ENCODE measurements at regions not wholly inside any gene's neighbourhood (a gene's known extent, or its start where the extent isn't known, plus 50 kb on each side); places are given as distances from the start of the nearest gene placed in this dataset.
"Not testable (repeated sequence)": the region's sequence is repeated elsewhere in the genome, so short reads cannot be mapped to it uniquely, and the experiment has no call there.

GRCh38 chr2:106307860-106308259, 113.8 kb upstream of the UXS1 start:
- no peaks in the 10 kb centered on the region for H3K4me1 Mint-ChIP-seq (ENCODE audit: low read depth)
- no peaks in the 10 kb centered on the region for H3K27me3 Mint-ChIP-seq
- H3K4me3 Mint-ChIP-seq = no peak overlapping the region
- no peaks in the 10 kb centered on the region for H3K36me3 Mint-ChIP-seq (ENCODE audit: low read depth)
- H3K27ac Mint-ChIP-seq = no peak overlapping the region
- no peaks in the 10 kb centered on the region for H3K9me3 Mint-ChIP-seq

DNA sequence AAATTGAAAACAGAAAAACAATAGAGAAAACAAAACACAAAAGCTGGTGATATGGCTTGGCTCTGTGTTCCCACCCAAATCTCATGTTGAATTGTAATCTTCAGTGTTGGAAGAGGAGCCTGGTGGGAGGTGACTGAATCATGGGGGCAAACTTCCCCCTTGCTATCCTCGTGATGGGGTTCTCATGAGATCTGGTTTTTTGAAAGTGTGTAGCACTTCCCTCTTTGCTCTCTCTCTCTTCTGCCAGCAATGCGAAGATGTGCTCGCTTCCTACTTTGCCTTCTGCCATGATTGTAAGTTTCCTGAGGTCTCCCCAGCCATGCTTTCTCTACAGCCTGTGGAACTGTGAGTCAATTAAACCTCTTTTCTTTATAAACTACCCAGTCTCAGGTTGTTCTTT, 112.3 kb upstream of the UXS1 start:
- H3K4me1 Mint-ChIP-seq (ENCODE audit: low read depth) = no peaks in the 10 kb centered on the region
- no peak overlapping the region for H3K4me3 Mint-ChIP-seq
- no peak overlapping the region for H3K27ac Mint-ChIP-seq
- no peaks in the 10 kb centered on the region for H3K9me3 Mint-ChIP-seq
- H3K36me3 Mint-ChIP-seq (ENCODE audit: low read depth) = no peaks in the 10 kb centered on the region
- H3K27me3 Mint-ChIP-seq = no peaks in the 10 kb centered on the region

- no peaks in the 10 kb centered on the region for H3K4me1 Mint-ChIP-seq (ENCODE audit: low read depth)
- no peaks in the 10 kb centered on the region for H3K9me3 Mint-ChIP-seq
- no peaks in the 10 kb centered on the region for H3K36me3 Mint-ChIP-seq (ENCODE audit: low read depth)
- H3K27ac Mint-ChIP-seq = no peak overlapping the region
- no peaks in the 10 kb centered on the region for H3K27me3 Mint-ChIP-seq
- H3K4me3 Mint-ChIP-seq = no peak overlapping the region
Measured at GRCh38 chr2:106304612-106305184, 110.6 kb upstream of the UXS1 start.

- Mint-ChIP-seq H3K4me1 (ENCODE audit: low read depth) (no peaks in the 10 kb centered on the region), H3K36me3 (ENCODE audit: low read depth) (no peaks in the 10 kb centered on the region), H3K4me3 (no peak overlapping the region), H3K27me3 (peaks cover 3% of the 10 kb centered on the region), H3K27ac (no peak overlapping the region), H3K9me3 (no peaks in the 10 kb centered on the region)
Measured at GRCh38 chr2:106299696-106300095, 105.6 kb upstream of the UXS1 start.

GRCh38 chr2:106296182-106296815, 102.2 kb upstream of the UXS1 start:
- Mint-ChIP-seq H3K4me3 (no peak overlapping the region), H3K27me3 (peaks cover 3% of the 10 kb centered on the region), H3K4me1 (ENCODE audit: low read depth) (no peaks in the 10 kb centered on the region), H3K27ac (no peak overlapping the region), H3K36me3 (ENCODE audit: low read depth) (no peaks in the 10 kb centered on the region), H3K9me3 (no peaks in the 10 kb centered on the region)

- no peaks in the 10 kb centered on the region for H3K4me1 Mint-ChIP-seq (ENCODE audit: low read depth)
Measured at GRCh38 chr2:106294182-106294581, 100.1 kb upstream of the UXS1 start.

GRCh38 chr2:106293271-106293783, 99.2 kb upstream of the UXS1 start:
- Mint-ChIP-seq H3K27ac (no peak overlapping the region), H3K9me3 (no peaks in the 10 kb centered on the region), H3K4me3 (no peak overlapping the region), H3K27me3 (peaks cover 3% of the 10 kb centered on the region), H3K36me3 (ENCODE audit: low read depth) (no peaks in the 10 kb centered on the region), H3K4me1 (ENCODE audit: low read depth) (no peaks in the 10 kb centered on the region)

More at GRCh38 chr2:106294182-106294581, 100.1 kb upstream of the UXS1 start:
- H3K36me3 Mint-ChIP-seq (ENCODE audit: low read depth) = no peaks in the 10 kb centered on the region
- H3K27me3 Mint-ChIP-seq = peaks cover 3% of the 10 kb centered on the region
- H3K4me3 Mint-ChIP-seq = no peak overlapping the region
- no peaks in the 10 kb centered on the region for H3K9me3 Mint-ChIP-seq
- H3K27ac Mint-ChIP-seq = no peak overlapping the region

DNA sequence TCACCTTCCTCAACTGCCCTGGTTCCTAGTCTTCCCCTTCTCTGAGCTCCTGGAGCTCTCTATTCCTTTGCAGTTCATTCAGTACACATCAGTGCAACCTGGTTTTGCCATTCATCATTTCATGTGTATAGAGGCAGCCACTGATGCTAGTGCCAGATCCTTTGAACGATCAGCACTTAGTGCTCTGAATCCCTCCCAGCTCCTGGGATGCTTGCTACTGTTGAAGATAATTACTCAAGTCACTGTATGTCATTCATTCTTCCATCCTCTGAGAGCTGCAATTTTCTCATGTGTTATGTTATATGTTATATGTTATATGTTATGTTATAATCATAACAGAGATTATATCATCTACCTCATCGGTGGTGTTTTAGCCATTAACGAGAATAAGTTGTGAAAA, 98.5 kb upstream of the UXS1 start:
- H3K27ac Mint-ChIP-seq = no peak overlapping the region
- no peaks in the 10 kb centered on the region for H3K4me1 Mint-ChIP-seq (ENCODE audit: low read depth)
- no peaks in the 10 kb centered on the region for H3K36me3 Mint-ChIP-seq (ENCODE audit: low read depth)
- no peaks in the 10 kb centered on the region for H3K9me3 Mint-ChIP-seq
- no peak overlapping the region for H3K4me3 Mint-ChIP-seq
- no peaks in the 10 kb centered on the region for H3K27me3 Mint-ChIP-seq

GRCh38 chr2:106288873-106289272, 94.8 kb upstream of the UXS1 start:
- H3K27me3 Mint-ChIP-seq = no peaks in the 10 kb centered on the region
- H3K4me1 Mint-ChIP-seq (ENCODE audit: low read depth) = no peaks in the 10 kb centered on the region
- no peaks in the 10 kb centered on the region for H3K36me3 Mint-ChIP-seq (ENCODE audit: low read depth)
- no peaks in the 10 kb centered on the region for H3K9me3 Mint-ChIP-seq
- H3K27ac Mint-ChIP-seq = no peak overlapping the region
- H3K4me3 Mint-ChIP-seq = no peak overlapping the region

- H3K27me3 Mint-ChIP-seq = peaks cover 4% of the 10 kb centered on the region
- H3K27ac Mint-ChIP-seq = no peak overlapping the region
- H3K9me3 Mint-ChIP-seq = no peaks in the 10 kb centered on the region
- H3K4me1 Mint-ChIP-seq (ENCODE audit: low read depth) = no peaks in the 10 kb centered on the region
- no peak overlapping the region for H3K4me3 Mint-ChIP-seq
- no peaks in the 10 kb centered on the region for H3K36me3 Mint-ChIP-seq (ENCODE audit: low read depth)
Measured at GRCh38 chr2:106285237-106285829, 91.2 kb upstream of the UXS1 start.

DNA sequence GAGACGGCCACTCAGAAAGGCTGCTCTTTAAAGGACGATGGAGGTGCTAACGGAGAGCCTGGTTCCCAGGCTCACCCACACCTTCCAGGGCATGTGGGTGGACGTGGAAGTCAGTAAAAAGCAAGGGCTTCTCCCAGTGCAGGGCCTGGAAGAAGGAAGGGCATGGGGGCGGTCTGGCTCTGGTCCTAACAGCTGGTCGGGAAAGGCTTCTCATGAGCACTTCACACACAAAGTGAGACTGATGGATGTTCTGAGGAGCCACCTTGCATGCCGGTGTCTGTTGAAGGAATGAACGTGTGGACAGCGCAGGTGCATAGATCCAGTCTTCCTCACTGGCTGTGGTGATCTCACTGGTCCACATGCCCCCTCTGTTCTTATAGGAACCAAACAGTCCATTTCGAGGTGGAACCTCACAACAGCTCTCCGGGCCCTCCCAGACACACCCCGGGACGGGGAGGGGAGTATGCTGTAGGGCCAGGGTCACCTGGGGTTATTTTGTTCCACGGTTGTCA, 90.6 kb upstream of the UXS1 start:
- Mint-ChIP-seq H3K9me3 (no peaks in the 10 kb centered on the region), H3K36me3 (ENCODE audit: low read depth) (no peaks in the 10 kb centered on the region), H3K27me3 (peaks cover 4% of the 10 kb centered on the region), H3K4me1 (ENCODE audit: low read depth) (no peaks in the 10 kb centered on the region), H3K27ac (no peak overlapping the region), H3K4me3 (no peak overlapping the region)

DNA sequence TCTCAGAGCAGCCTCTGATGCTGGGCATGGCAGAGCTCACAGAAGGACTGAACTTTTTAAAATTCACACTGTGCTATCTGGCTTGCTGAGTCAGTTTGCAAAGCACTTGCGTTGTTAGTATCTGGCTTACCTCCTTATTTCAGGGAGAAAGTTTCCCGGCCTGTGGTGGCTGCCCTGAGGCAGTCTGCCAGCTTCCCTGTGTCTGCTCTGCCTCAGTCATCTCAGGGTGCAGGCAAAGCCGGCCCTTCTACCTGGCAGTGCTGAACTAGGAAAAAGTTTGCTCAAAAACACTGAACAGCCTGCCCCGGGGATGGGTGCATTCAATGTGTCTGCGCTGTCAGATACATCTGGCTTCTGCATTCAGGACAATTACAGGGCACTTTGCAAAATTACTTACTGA, 90.2 kb upstream of the UXS1 start:
- no peak overlapping the region for H3K27ac Mint-ChIP-seq
- no peak overlapping the region for H3K4me3 Mint-ChIP-seq
- no peaks in the 10 kb centered on the region for H3K4me1 Mint-ChIP-seq (ENCODE audit: low read depth)
- H3K27me3 Mint-ChIP-seq = peaks cover 4% of the 10 kb centered on the region
- H3K9me3 Mint-ChIP-seq = no peaks in the 10 kb centered on the region
- H3K36me3 Mint-ChIP-seq (ENCODE audit: low read depth) = no peaks in the 10 kb centered on the region

GRCh38 chr2:106283228-106284152, 89.4 kb upstream of the UXS1 start:
- not testable (repeated sequence) for H3K4me3 Mint-ChIP-seq; H3K4me1 Mint-ChIP-seq (ENCODE audit: low read depth); H3K36me3 Mint-ChIP-seq (ENCODE audit: low read depth); H3K27ac Mint-ChIP-seq; H3K9me3 Mint-ChIP-seq; H3K27me3 Mint-ChIP-seq

DNA sequence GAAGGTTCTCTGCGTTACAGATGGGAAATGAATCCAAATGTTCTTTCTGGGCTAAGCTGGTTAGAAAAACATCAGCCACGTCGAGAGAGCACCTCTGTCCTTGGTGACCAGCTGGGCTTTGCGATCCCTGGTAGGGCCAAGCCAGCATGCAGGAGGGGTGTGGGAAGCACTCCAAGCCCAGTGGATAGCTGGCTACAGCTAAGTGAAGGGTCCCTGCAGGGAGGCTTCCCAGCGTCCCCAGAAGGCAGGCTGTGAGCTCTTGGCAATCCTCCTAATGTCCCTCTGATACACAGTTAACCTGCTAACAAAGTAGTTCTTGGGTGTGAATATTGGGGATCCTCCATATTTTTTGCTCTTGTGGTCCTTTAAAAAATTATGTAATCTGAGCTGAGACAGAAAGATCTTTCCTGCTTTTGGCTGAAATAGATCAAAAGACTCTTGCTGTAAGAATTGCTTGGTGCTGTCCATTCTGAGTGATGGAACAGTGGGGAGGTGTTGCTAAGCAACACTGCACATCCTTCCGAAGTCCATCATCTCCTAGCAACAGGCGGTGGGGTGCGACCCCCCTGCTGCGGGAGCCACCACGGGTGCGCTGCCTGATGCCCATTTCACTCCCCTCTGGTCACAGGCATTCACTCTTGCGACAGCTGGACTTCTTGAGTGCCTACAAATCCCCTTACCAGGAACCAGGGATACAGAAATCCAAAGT, 88.5 kb upstream of the UXS1 start:
- Mint-ChIP-seq H3K4me3 (no peak overlapping the region), H3K4me1 (ENCODE audit: low read depth) (no peaks in the 10 kb centered on the region), H3K27me3 (peaks cover 4% of the 10 kb centered on the region), H3K36me3 (ENCODE audit: low read depth) (no peaks in the 10 kb centered on the region), H3K27ac (no peak overlapping the region), H3K9me3 (no peaks in the 10 kb centered on the region)
